SKM-1 (cell line): ENCODE measurements at regions not wholly inside any gene's neighbourhood (a gene's known extent, or its start where the extent isn't known, plus 50 kb on each side); places are given as distances from the start of the nearest gene placed in this dataset.
"Not testable (repeated sequence)": the region's sequence is repeated elsewhere in the genome, so short reads cannot be mapped to it uniquely, and the experiment has no call there.

ENCODE experiments used
- DNase-seq: peaks from one replicate; lab custom pipeline; 2025; ENCODE audit not compliant: unreplicated experiment; lab: John Stamatoyannopoulos, UW

- DNase-seq: no peak
These were observed 1228.2 kb upstream of the TMEM132C start for GRCh38 chr12:127038761-127039160.

- DNase-seq: no peak
These were observed 1224.9 kb upstream of the TMEM132C start for GRCh38 chr12:127041985-127042625.

GRCh38 chr12:127043731-127044130, 1223.2 kb upstream of the TMEM132C start:
- DNase-seq: no peak

- DNase-seq: no peak
These were observed 1222.1 kb upstream of the TMEM132C start for GRCh38 chr12:127044836-127045235.

GRCh38 chr12:127046467-127046866, 1220.5 kb upstream of the TMEM132C start:
- DNase-seq: no peak

- DNase-seq: no peak
These were observed 1218.9 kb upstream of the TMEM132C start for GRCh38 chr12:127048057-127048456.

- not testable (repeated sequence) for DNase-seq
These were observed 1218.4 kb upstream of the TMEM132C start for GRCh38 chr12:127048525-127048924.

GRCh38 chr12:127051139-127051538, 1215.8 kb upstream of the TMEM132C start:
- DNase-seq: no peak

- no peak for DNase-seq
These were observed 1214.3 kb upstream of the TMEM132C start for GRCh38 chr12:127052511-127053232.

GRCh38 chr12:127054531-127054930, 1212.4 kb upstream of the TMEM132C start:
- DNase-seq: no peak

- DNase-seq: no peak
These were observed 1206.6 kb upstream of the TMEM132C start for GRCh38 chr12:127060310-127060847.

GRCh38 chr12:127060933-127061332, 1206.0 kb upstream of the TMEM132C start:
- DNase-seq: no peak

GRCh38 chr12:127063339-127064072, 1203.5 kb upstream of the TMEM132C start:
- no peak for DNase-seq

- DNase-seq: no peak
These were observed 1202.8 kb upstream of the TMEM132C start for GRCh38 chr12:127064207-127064606.

GRCh38 chr12:127065595-127065994, 1201.4 kb upstream of the TMEM132C start:
- DNase-seq: no peak

GRCh38 chr12:127070515-127071157, 1196.3 kb upstream of the TMEM132C start:
- no peak for DNase-seq

GRCh38 chr12:127074161-127074560, 1192.8 kb upstream of the TMEM132C start:
- DNase-seq: no peak

GRCh38 chr12:127075981-127076380, 1191.0 kb upstream of the TMEM132C start:
- no peak for DNase-seq

- DNase-seq: no peak
These were observed 1189.5 kb upstream of the TMEM132C start for GRCh38 chr12:127077262-127078045.

- no peak for DNase-seq
These were observed 1188.2 kb upstream of the TMEM132C start for GRCh38 chr12:127078577-127079350.
